Left hindlimb (tissue), 1 donor: ENCODE measurements at regions not wholly inside any gene's neighbourhood (a gene's known extent, or its start where the extent isn't known, plus 50 kb on each side); places are given as distances from the start of the nearest gene placed in this dataset.

ENCODE experiments used
- DNase-seq: peaks from one replicate; pipeline ENCODE4 v3.0.0-alpha.2; 2018

- no peak for DNase-seq
These were observed 75.0 kb downstream of the PTPDC1 start for GRCh38 chr9:94159069-94159939.

GRCh38 chr9:94160594-94161501 is 76.6 kb downstream of the PTPDC1 start:
- DNase-seq = no peak

DNA sequence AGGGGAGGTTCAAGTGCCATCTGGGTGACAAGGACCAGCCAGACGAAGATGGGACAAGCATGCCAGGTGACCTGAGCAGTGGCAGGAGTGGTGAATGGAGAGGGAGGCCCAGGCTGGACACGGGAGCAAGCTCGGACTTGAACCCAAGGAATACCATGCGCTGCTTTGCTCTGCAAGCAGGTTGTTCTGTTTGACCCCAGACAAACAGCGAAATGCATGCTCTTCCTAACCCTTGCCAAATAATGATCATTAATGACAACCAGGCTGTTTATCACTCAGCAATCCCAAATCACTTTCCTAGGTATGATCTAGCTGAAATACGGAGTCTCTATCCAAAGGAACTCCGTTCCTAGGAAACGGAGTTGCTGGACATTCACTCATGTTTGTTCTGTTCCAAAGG is 77.4 kb downstream of the PTPDC1 start:
- no peak for DNase-seq

DNA sequence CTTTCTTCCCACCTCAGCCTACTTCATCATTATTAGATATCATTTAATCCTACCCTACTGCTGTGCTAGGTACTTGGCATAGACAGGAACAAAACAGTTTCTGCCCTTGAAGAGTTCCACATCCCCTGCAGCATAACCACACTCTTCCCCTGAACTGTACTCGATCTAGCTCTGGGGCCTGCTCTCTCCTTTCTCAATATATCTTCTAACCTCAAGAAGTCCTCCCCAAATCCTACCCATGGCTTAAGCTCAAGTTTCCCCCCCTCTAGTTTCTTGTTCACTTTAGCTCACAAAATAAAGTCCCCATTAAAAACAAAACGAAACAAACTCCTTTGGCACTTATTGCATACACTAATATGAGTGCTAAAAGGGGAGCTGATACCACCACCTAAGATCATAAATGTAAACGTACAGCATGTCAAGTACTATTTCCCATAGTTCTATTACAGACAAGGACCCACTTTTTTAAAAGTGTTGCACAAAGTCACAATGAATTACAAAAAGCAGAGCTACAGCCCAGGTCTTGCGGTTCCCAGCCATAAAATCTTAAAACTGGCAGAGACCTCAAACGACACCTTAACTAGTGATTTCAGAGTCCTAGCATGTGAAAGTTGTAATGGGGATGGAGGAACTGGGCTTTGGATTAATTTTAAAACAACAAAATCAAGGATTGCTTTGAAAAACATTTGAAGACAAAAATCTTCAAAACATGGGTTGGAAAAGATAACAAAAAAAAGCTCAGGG is 80.7 kb downstream of the PTPDC1 start:
- DNase-seq = no peak

GRCh38 chr9:94165592-94166235 is 81.5 kb downstream of the PTPDC1 start:
- DNase-seq = peak; percentile 100

GRCh38 chr9:94166236-94166975 is 82.1 kb downstream of the PTPDC1 start:
- DNase-seq = peak; percentile 99

DNA sequence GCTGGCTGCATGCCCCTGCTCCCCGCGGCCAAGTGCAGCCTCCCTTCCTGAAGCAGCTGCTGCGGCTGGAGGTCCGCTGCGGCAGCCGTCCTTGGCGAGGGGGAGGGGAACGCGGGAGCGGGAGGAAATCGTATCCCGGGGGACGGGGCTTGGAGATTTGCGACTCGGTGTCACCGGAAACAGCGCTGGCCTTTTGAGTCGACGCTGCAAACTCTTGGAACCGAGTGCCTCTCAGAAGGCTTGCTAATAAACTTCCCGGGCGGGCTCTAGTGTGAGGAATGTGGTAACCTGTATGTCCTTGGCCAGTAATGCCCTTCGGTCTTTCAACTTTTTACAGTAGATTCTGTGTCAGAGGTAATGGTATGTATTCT is 82.7 kb downstream of the PTPDC1 start:
- no peak for DNase-seq

GRCh38 chr9:94167376-94167890 is 83.2 kb downstream of the PTPDC1 start:
- DNase-seq = no peak

GRCh38 chr9:94168203-94169000 is 84.1 kb downstream of the PTPDC1 start:
- DNase-seq = no peak

GRCh38 chr9:94169968-94170367 is 85.7 kb downstream of the PTPDC1 start:
- DNase-seq = no peak

GRCh38 chr9:94173632-94174031 is 85.5 kb upstream of the ZNF169 start:
- no peak for DNase-seq

DNA sequence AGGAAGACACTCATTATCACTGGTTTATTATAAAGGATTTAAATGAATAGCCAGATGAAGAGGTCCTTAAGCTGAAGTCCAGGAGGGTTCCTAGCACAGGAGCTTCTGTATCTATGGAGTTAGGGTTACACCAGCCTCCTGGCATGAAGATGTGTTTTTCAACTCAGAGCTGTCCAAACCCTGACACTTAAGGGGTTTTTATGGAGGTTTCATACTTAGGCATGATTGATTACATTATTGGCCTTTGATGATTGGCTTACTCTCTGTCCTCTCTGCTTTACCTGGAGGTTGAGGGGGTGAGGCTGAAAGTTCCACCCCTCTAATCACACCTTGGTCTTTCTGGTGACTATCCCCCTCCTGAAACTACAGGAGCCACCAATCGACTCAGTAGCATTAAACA is 84.9 kb upstream of the ZNF169 start:
- DNase-seq = no peak

GRCh38 chr9:94175669-94176068 is 83.4 kb upstream of the ZNF169 start:
- DNase-seq = no peak

DNA sequence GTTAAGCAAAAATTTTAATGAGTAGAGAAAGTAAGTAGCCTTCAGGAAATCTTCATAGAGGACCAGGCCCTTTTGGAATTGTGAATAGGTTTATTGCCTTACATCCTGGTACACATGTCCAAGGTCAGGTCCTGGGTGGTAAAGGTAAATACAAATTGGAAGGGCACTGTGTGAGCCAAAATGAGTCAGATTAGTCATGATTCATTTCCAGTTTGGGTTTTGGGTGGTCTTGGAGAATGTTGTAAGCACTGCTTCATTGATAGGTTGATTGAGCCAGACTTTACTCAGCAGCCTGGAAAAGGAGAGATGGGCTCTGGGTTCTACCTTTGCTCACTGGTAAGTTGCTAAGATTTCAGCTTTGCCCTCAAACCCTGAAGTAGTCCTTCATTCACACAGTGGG is 82.5 kb upstream of the ZNF169 start:
- no peak for DNase-seq

- DNase-seq = no peak
These were observed 80.2 kb upstream of the ZNF169 start for GRCh38 chr9:94178927-94179326.

GRCh38 chr9:94181408-94182181 is 77.5 kb upstream of the ZNF169 start:
- DNase-seq = no peak

- no peak for DNase-seq
These were observed 76.6 kb upstream of the ZNF169 start for GRCh38 chr9:94182532-94182931.

- no peak for DNase-seq
These were observed 75.7 kb upstream of the ZNF169 start for GRCh38 chr9:94183240-94183999.

- DNase-seq = no peak
These were observed 70.9 kb upstream of the ZNF169 start for GRCh38 chr9:94188246-94188645.
